Hematopoietic multipotent progenitor cell treated with erythropoietin and hydrocortisone succinate and interleukin-3 and kit ligand, for 15 days (in vitro differentiated cells): ENCODE measurements at regions not wholly inside any gene's neighbourhood (a gene's known extent, or its start where the extent isn't known, plus 50 kb on each side); places are given as distances from the start of the nearest gene placed in this dataset.

ENCODE experiments used
- DNase-seq: peaks from one replicate; pipeline ENCODE4 v3.0.0-alpha.2; 2015; ENCODE audit warnings: low spot score

- DNase-seq = no peak
Measured at GRCh38 chr21:24727803-24728440, 879.4 kb downstream of the MRPL39 start.

- no peak for DNase-seq
Measured at GRCh38 chr21:24716281-24716918, 890.9 kb downstream of the MRPL39 start.

GRCh38 chr21:24714646-24715200 is 892.6 kb downstream of the MRPL39 start:
- DNase-seq = no peak

- no peak for DNase-seq
Measured at GRCh38 chr21:24705201-24705600, 902.1 kb downstream of the MRPL39 start.

GRCh38 chr21:24693779-24694178 is 913.5 kb downstream of the MRPL39 start:
- no peak for DNase-seq

GRCh38 chr21:24681456-24681855 is 925.8 kb downstream of the MRPL39 start:
- no peak for DNase-seq

- no peak for DNase-seq
Measured at GRCh38 chr21:24671901-24672300, 935.4 kb downstream of the MRPL39 start.

- DNase-seq = no peak
Measured at GRCh38 chr21:24658926-24659325, 948.4 kb downstream of the MRPL39 start.

- DNase-seq = no peak
Measured at GRCh38 chr21:24658026-24658425, 949.3 kb downstream of the MRPL39 start.

GRCh38 chr21:24649691-24650090 is 957.6 kb downstream of the MRPL39 start:
- no peak for DNase-seq

- DNase-seq = no peak
Measured at GRCh38 chr21:24636696-24637095, 970.6 kb downstream of the MRPL39 start.

GRCh38 chr21:24634749-24635148 is 972.5 kb downstream of the MRPL39 start:
- DNase-seq = no peak

- no peak for DNase-seq
Measured at GRCh38 chr21:24628536-24628935, 978.7 kb downstream of the MRPL39 start.

- no peak for DNase-seq
Measured at GRCh38 chr21:24628046-24628445, 979.2 kb downstream of the MRPL39 start.

- no peak for DNase-seq
Measured at GRCh38 chr21:24617819-24618218, 989.5 kb downstream of the MRPL39 start.

- DNase-seq = no peak
Measured at GRCh38 chr21:24594082-24594481, 1013.2 kb downstream of the MRPL39 start.

- no peak for DNase-seq
Measured at GRCh38 chr21:24590261-24590660, 1017.0 kb downstream of the MRPL39 start.

- DNase-seq = no peak
Measured at GRCh38 chr21:24583473-24583872, 1023.8 kb downstream of the MRPL39 start.

GRCh38 chr21:24577301-24577700 is 1030.0 kb downstream of the MRPL39 start:
- no peak for DNase-seq

- DNase-seq = no peak
Measured at GRCh38 chr21:24561291-24561690, 1046.0 kb downstream of the MRPL39 start.

- no peak for DNase-seq
Measured at GRCh38 chr21:24552491-24552890, 1054.8 kb downstream of the MRPL39 start.

- DNase-seq = no peak
Measured at GRCh38 chr21:24545807-24546361, 1061.4 kb downstream of the MRPL39 start.

- no peak for DNase-seq
Measured at GRCh38 chr21:24514081-24514733, 1093.1 kb downstream of the MRPL39 start.
